HG02973 (cell line): ENCODE measurements at regions not wholly inside any gene's neighbourhood (a gene's known extent, or its start where the extent isn't known, plus 50 kb on each side); places are given as distances from the start of the nearest gene placed in this dataset.

Experiments
- ATAC-seq: cut with Tn5 transposase; IDR thresholded peaks from one replicate; pipeline ENCODE4 v1.9.1; 2021; ENCODE audit warnings: moderate library complexity; ENCODE audit not compliant: unreplicated experiment

- ATAC-seq: no peak
Observed at GRCh38 chr6:170136541-170137175, 154.2 kb downstream of the DLL1 start.

GRCh38 chr6:170135821-170136471 is 154.9 kb downstream of the DLL1 start:
- ATAC-seq: no peak

DNA sequence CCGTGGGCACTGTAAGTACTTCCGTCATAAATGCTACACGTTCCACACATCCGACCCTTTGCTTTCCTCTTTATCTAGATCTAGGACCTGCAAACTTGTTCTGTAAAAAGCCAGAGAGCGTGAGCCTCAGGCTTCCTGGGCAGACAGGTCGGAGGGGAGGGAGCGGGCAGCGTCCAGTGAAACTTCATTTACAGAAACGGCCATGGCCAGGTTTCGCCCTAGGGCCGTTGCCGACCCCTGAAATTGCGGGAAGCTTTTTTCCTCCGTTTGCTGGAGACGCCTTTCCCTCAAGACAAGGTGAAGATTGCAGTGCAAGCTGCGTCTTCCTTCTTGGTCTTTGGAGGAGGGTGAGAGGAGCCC is 155.4 kb downstream of the DLL1 start:
- ATAC-seq: no peak

GRCh38 chr6:170134471-170135440 is 156.1 kb downstream of the DLL1 start:
- no peak for ATAC-seq

DNA sequence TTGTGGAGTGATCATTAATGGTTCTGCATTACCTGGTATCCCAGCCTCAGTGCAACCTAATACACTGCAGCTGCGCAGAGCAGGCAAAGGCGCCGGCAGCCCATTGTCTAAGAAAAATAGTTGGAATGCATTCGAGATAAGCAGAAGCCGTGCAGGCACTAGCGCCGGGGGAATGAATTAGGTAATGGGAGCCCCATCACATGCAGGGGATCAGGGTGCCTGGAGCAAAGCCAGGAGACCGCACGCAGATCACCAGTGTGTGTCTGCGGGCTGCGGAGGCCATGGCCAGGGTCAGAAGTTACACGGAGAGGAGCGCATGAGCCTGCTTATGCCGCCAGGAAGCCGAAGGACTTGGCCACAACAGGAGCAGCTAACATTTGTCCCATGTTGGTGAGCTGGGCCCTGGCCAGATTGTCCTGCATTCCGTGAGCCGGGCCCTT is 156.8 kb downstream of the DLL1 start:
- no peak for ATAC-seq

GRCh38 chr6:170132561-170132991 is 158.3 kb downstream of the DLL1 start:
- no peak for ATAC-seq

GRCh38 chr6:170132011-170132521 is 158.8 kb downstream of the DLL1 start:
- no peak for ATAC-seq

DNA sequence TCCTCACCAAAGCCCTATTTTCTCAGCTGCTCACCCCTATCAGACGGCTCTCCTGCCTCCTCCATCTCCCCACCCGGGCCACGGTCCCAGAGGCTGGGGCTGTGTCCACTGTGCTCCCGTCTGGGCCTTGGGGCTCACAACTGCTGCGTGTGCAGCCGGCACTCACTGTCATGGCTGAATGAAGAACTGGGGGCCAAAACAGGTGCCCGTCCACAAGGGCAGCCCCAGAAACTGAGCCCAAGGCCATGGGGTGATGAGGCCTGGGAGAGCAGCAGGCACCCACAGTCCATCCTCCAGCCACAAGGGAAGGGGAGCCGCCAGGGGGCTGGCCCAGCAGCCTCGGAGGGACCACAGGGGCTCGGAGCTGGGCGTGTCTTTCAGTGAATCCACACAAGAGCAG is 159.5 kb downstream of the DLL1 start:
- no peak for ATAC-seq

- ATAC-seq: no peak
Observed at GRCh38 chr6:170130771-170131241, 160.1 kb downstream of the DLL1 start.

- no peak for ATAC-seq
Observed at GRCh38 chr6:170130201-170130621, 160.7 kb downstream of the DLL1 start.

GRCh38 chr6:170129691-170130171 is 161.1 kb downstream of the DLL1 start:
- no peak for ATAC-seq

DNA sequence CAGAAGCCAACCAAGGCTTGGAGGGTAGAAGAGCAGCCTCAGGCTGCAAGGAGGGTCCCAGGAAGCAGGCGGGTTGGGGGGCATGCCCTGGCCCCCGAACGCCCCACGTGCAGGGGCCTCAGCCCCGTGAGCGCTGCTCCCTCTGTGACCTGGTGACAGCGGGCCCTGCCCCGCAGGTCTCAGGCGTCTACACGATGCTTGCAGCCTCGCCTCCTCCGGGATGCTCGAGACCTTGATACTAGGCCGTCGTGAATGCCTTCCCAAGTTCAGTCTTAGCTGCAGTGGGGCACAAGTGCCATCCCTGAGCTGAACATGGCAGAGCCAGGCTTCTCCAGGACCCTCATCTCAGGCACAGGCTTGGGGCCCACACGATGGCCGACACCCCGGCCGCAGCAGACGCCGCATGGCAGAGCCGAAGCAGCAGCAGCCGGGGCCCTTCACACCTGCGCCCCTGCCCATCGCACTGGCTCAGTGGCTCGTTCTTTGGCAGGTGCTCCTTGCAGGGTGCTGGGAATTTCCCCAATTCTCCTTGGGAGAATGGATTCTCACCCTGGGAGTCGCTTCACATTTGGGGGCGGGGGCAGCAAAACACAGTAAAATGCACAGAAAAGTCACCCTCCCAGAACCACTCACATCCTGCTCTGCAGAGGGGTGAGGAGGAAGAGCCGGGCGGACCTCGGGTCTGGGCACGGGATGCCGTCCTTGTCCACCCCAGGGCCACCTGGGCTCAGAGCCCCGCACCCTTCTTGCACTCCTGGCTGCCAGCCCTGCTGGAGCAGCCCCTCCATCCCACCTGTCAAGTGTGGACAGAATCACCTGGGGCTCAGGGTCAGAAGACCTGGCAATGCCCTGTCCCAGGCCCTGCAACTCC is 161.8 kb downstream of the DLL1 start:
- no peak for ATAC-seq

GRCh38 chr6:170128346-170128745 is 162.5 kb downstream of the DLL1 start:
- ATAC-seq: no peak

DNA sequence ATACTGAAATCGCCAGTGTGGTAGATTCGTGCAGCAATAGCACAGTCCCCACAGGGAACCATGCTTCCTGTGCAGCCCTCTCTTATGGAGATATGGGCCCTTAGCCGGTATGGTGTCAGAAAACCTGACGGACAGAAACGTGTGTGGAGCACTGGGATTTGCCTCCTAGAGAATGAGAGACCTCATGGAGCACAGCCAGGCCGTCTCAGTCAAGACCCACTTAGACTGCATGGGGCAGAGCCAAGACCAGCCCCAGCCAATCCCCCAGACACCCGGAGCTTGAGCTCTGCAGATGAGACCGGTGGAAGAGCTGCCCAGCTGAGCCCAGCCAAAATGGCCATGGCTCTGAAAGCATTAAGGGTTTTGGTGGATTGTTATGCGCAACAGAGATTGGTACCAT is 163.7 kb downstream of the DLL1 start:
- no peak for ATAC-seq

DNA sequence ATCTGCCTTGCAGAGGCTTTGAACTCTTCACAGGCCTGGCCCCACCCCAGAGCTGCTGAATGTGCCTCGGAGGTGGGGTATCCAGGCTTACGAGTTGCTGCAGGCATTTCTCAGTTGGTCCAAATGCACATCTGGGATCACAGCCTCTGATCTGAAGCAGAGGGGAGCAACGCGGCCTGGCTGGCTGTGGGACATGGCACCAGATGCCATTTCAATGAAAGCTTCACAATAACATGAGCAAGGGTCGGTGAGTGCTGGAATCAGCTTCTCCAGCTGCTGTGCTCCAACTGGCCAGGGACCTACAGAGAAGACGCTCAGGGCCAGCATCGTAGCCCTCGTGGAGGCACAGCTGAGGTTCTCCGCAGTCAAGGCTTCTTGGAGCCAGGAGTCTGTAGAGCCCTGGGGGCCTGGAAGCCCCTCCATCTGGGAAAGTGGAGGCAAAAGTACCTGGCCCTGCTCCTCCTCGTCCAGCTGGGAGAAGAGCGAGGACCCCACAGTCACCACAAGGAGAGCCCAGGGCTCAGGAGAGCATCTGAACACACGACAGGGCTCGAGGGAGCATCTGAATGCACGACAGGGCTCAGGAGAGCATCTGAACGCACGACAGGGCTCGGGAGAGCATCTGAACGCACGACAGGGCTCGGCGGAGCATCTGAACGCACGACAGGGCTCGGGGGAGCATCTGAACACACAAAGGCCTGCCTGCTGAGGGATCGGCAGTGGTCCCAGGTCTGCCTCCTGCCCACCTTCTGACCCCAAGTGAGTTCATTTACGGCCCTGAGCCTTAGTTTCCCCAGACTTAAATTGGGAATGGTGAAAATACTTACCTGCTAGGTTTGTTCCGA is 165.2 kb downstream of the DLL1 start:
- no peak for ATAC-seq

DNA sequence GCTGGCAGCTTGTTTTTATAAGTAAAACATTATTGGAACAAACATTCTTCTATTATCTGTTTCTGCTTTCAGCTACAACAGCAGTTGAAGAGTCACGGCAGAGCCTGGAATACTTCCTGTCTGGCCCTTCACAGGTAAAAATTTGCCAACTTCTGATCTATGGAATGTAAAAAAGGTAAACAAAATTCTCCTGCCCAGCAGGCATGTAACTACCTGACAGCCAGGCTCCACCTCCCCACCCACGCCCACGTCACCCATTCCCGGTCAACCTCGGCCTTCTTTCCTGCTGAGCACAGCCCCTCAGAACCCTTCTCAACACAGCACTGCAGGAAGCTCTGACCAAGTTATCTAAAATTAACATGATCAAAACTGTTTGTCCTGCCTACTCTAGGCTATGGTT is 166.0 kb downstream of the DLL1 start:
- no peak for ATAC-seq

DNA sequence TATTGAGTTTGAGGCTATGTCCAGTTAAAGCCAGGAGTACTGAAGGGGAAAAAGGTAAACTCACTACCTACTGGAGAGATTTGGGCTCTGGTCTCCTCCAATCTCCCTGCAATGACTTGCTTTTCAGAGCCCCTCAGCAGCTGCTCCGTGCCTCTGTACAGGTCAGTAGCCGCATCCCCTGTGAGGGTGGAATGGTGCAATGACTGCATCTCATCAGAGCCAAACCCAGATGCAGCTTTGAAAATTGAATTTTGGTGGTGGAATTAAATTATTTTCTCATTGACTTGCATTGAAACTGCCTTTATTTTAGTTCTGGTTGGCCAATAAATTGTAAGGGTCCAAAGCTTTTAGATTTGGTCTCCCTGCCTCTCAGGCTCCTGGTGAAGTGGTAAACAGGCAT is 166.7 kb downstream of the DLL1 start:
- ATAC-seq: no peak

GRCh38 chr6:170122651-170123050 is 168.2 kb downstream of the DLL1 start:
- no peak for ATAC-seq
